ENCODE measurements at regions not wholly inside any gene's neighbourhood (a gene's known extent, or its start where the extent isn't known, plus 50 kb on each side); places are given as distances from the start of the nearest gene placed in this dataset.

DNA sequence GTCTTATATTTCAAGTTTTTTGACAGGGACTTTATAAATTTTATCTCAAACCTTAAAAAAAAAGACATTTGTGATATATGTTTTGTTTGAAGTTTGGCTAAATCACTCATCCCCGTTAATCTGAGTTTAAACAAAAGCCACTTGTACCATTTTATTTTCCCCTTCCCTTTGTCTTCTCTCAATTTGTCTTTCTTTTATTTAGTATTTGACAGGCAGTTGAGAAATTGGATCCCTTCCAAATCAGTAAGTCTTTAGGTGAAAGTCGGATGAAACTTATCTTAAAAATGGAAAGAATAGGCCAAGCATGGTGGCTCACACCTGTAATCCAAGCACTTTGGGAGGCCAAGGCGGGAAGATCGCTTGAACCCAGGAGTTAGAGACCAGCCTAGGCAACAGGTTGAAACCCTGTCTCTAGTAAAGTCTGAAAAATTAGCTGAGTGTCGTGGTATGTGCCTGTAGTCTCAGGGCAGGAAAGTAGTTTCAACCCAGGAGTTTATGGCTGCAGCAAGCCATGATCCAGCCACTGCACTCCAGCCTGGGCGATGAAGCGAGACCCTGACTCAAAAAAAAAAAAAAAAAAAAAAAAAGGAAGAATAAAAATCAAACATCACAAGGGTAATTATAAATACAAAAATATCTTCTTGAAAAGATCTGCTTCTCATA, 394.6 kb upstream of the TPM1 start:
- TF ChIP-seq, protein P1, sequence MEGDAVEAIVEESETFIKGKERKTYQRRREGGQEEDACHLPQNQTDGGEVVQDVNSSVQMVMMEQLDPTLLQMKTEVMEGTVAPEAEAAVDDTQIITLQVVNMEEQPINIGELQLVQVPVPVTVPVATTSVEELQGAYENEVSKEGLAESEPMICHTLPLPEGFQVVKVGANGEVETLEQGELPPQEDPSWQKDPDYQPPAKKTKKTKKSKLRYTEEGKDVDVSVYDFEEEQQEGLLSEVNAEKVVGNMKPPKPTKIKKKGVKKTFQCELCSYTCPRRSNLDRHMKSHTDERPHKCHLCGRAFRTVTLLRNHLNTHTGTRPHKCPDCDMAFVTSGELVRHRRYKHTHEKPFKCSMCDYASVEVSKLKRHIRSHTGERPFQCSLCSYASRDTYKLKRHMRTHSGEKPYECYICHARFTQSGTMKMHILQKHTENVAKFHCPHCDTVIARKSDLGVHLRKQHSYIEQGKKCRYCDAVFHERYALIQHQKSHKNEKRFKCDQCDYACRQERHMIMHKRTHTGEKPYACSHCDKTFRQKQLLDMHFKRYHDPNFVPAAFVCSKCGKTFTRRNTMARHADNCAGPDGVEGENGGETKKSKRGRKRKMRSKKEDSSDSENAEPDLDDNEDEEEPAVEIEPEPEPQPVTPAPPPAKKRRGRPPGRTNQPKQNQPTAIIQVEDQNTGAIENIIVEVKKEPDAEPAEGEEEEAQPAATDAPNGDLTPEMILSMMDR (IDR thresholded peaks at IDR 0.05), result no peak
- TF ChIP-seq POLR2A (IDR thresholded peaks at IDR 0.05), result no peak

Measured in body of pancreas (tissue), 4 donors.